Liver (tissue), 8 donors: ENCODE measurements at regions not wholly inside any gene's neighbourhood (a gene's known extent, or its start where the extent isn't known, plus 50 kb on each side); places are given as distances from the start of the nearest gene placed in this dataset.

Experiments used
- DNase-seq: peaks from one replicate; pipeline ENCODE4 v3.0.0-alpha.2; 2017; ENCODE audit warnings: low spot score
- H3K27ac ChIP-seq, 2 donors: one replicate each; pipeline ENCODE4 v1.7.0; 2013; ENCODE audit warnings: inconsistent platforms in 2 of 2, low read length in 2 of 2, control low read depth in 1 of 2, low read depth in 1 of 2, mild to moderate bottlenecking in 1 of 2
- H3K27me3 ChIP-seq, 4 donors: one replicate each; pipeline versions ENCODE4 v1.6.1 to v1.7.0; 2013; ENCODE audit warnings: low read length in 3 of 4, inconsistent platforms in 1 of 4, mild to moderate bottlenecking in 1 of 4, moderate library complexity in 1 of 4; ENCODE audit not compliant: control insufficient read depth in 4 of 4, insufficient read depth in 4 of 4
- H3K36me3 ChIP-seq, 4 donors: one replicate each; pipeline versions ENCODE4 v1.6.1 to v1.7.0; 2013; ENCODE audit warnings: low read length in 3 of 4, mild to moderate bottlenecking in 3 of 4, low read depth in 1 of 4, moderate library complexity in 1 of 4; ENCODE audit not compliant: control insufficient read depth in 4 of 4, insufficient read depth in 3 of 4
- H3K4me1 ChIP-seq, 4 donors: one replicate each; pipeline versions ENCODE4 v1.6.1 to v1.7.0; 2013; ENCODE audit warnings: low read length in 3 of 4, mild to moderate bottlenecking in 3 of 4, moderate library complexity in 1 of 4; ENCODE audit not compliant: control insufficient read depth in 4 of 4, insufficient read depth in 4 of 4
- H3K4me3 ChIP-seq, 3 donors: one replicate each; pipeline versions ENCODE4 v1.6.1 to v1.7.0; 2013; ENCODE audit warnings: low read length in 3 of 3, control low read depth in 1 of 3, low read depth in 1 of 3, mild to moderate bottlenecking in 1 of 3
- H3K9ac ChIP-seq, 2 donors: one replicate each; pipeline ENCODE4 v1.7.0; 2013; ENCODE audit warnings: low read length in 2 of 2, mild to moderate bottlenecking in 2 of 2, moderate library complexity in 2 of 2, control low read depth in 1 of 2, low read depth in 1 of 2
- H3K9me3 ChIP-seq, 4 donors: one replicate each; pipeline versions ENCODE4 v1.6.1 to v1.7.0; 2013; ENCODE audit warnings: low read length in 3 of 4; ENCODE audit not compliant: control insufficient read depth in 4 of 4
- EGR1 ChIP-seq, 2 donors: IDR thresholded peaks; 2 replicates each; pipeline ENCODE4 v1.6.1; 2016 to 2018; ENCODE audit warnings: antibody characterized with exemption in 2 of 2, low read depth in 2 of 2
- FOXA1 ChIP-seq: IDR thresholded peaks from 2 replicates; pipeline ENCODE4 v1.6.1; 2016; ENCODE audit warnings: antibody characterized with exemption
- FOXA2 ChIP-seq: IDR thresholded peaks from 2 replicates; pipeline ENCODE4 v1.6.1; 2016; ENCODE audit warnings: antibody characterized with exemption
- GABPA ChIP-seq, 2 donors: IDR thresholded peaks in 1 of 2; conservative IDR thresholded peaks in 1 of 2; 2 replicates each; pipeline ENCODE4 v1.6.1; 2016; ENCODE audit warnings: antibody characterized with exemption in 2 of 2, mild to moderate bottlenecking in 1 of 2, moderate library complexity in 1 of 2
- HNF4A ChIP-seq, 2 donors: conservative IDR thresholded peaks; 2 replicates each; pipeline ENCODE4 v1.6.1; 2016; ENCODE audit warnings: antibody characterized with exemption in 2 of 2, mild to moderate bottlenecking in 2 of 2
- HNF4G ChIP-seq: IDR thresholded peaks from 2 replicates; pipeline ENCODE4 v1.6.1; 2016; ENCODE audit warnings: antibody characterized with exemption
- JUND ChIP-seq, 2 donors: IDR thresholded peaks; 2 replicates each; pipeline ENCODE4 v1.6.1; 2016; ENCODE audit warnings: antibody characterized with exemption in 2 of 2
- NR2F2 ChIP-seq: IDR thresholded peaks from 2 replicates; pipeline ENCODE4 v1.6.1; 2016; ENCODE audit warnings: antibody characterized with exemption
- RAD21 ChIP-seq, 2 donors: IDR thresholded peaks; 2 replicates each; pipeline ENCODE4 v1.6.1; 2016; ENCODE audit warnings: antibody characterized with exemption in 2 of 2, mild to moderate bottlenecking in 2 of 2
- RXRA ChIP-seq, 2 donors: IDR thresholded peaks; 2 replicates each; pipeline ENCODE4 v1.6.1; 2017 to 2018; ENCODE audit warnings: antibody characterized with exemption in 2 of 2, mild to moderate bottlenecking in 1 of 2
- SP1 ChIP-seq: IDR thresholded peaks from 2 replicates; pipeline ENCODE4 v1.6.1; 2018; ENCODE audit warnings: antibody characterized with exemption, mild to moderate bottlenecking
- TAF1 ChIP-seq: conservative IDR thresholded peaks from 2 replicates; pipeline ENCODE4 v1.6.1; 2016; ENCODE audit warnings: antibody characterized with exemption, mild to moderate bottlenecking
- YY1 ChIP-seq: IDR thresholded peaks from 2 replicates; pipeline ENCODE4 v1.6.1; 2016; ENCODE audit warnings: antibody characterized with exemption, mild to moderate bottlenecking
- WGBS: extraction: QIAGEN DNeasy Blood & Tissue Kit; methylation state at CpG from one replicate; pipeline ENCODE4 v1.1.7; 2013; 5-methylcytosine and 5-hydroxymethylcytosine counted together
- TF ChIP-seq, protein P1 (sequence below): IDR thresholded peaks from 2 replicates; pipeline ENCODE4 v1.6.1; 2016; ENCODE audit warnings: antibody characterized with exemption
- TF ChIP-seq, protein P2 (sequence below): IDR thresholded peaks from 2 replicates; pipeline ENCODE4 v1.6.1; 2016; ENCODE audit warnings: antibody characterized with exemption, mild to moderate bottlenecking
- TF ChIP-seq, protein P3 (sequence below): IDR thresholded peaks from 2 replicates; pipeline ENCODE4 v1.6.1; 2016; ENCODE audit warnings: antibody characterized with exemption
- TF ChIP-seq, protein P4 (sequence below): fragments of 150-350 bp; IDR thresholded peaks from 2 replicates; pipeline ENCODE4 v1.5.1; 2017; ENCODE audit warnings: improper control_type of control experiment, low read depth, low read length; ENCODE audit not compliant: missing input control
- donor health status: healthy.
- donor health status: healthy.
- donor health status: healthy.
- donor health status: healthy.
- donor health status: healthy.

DNA sequence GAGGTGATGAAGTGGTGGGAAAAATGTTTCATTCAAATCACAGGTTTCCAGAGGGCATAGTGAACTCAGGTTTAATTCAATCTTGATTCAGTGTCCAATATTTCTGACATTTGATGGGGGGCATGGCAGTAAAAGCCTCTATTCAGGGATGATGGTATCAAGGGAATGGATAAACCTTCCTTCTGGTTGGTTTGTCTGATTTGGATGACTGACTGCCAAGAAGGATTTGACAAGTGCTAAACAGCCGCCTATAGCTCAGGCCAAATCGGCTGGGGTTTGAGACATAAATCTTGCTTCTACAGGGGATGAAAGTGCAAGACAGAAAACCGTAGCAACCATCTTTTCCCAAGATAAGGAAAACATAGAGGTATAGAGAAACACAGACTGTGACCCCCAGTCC, 121.8 kb upstream of the C11orf87 start:
- no peak for TF ChIP-seq GABPA (IDR thresholded peaks at IDR 0.05 in 1 of 2, conservative IDR thresholded peaks at IDR 0.05 in 1 of 2)
- no peak for TF ChIP-seq YY1
- no peak for TF ChIP-seq RXRA (IDR thresholded peaks at IDR 0.05)
- TF ChIP-seq FOXA1: no peak
- TF ChIP-seq, protein P1, sequence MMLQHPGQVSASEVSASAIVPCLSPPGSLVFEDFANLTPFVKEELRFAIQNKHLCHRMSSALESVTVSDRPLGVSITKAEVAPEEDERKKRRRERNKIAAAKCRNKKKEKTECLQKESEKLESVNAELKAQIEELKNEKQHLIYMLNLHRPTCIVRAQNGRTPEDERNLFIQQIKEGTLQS: no peak
- TF ChIP-seq, protein P2, sequence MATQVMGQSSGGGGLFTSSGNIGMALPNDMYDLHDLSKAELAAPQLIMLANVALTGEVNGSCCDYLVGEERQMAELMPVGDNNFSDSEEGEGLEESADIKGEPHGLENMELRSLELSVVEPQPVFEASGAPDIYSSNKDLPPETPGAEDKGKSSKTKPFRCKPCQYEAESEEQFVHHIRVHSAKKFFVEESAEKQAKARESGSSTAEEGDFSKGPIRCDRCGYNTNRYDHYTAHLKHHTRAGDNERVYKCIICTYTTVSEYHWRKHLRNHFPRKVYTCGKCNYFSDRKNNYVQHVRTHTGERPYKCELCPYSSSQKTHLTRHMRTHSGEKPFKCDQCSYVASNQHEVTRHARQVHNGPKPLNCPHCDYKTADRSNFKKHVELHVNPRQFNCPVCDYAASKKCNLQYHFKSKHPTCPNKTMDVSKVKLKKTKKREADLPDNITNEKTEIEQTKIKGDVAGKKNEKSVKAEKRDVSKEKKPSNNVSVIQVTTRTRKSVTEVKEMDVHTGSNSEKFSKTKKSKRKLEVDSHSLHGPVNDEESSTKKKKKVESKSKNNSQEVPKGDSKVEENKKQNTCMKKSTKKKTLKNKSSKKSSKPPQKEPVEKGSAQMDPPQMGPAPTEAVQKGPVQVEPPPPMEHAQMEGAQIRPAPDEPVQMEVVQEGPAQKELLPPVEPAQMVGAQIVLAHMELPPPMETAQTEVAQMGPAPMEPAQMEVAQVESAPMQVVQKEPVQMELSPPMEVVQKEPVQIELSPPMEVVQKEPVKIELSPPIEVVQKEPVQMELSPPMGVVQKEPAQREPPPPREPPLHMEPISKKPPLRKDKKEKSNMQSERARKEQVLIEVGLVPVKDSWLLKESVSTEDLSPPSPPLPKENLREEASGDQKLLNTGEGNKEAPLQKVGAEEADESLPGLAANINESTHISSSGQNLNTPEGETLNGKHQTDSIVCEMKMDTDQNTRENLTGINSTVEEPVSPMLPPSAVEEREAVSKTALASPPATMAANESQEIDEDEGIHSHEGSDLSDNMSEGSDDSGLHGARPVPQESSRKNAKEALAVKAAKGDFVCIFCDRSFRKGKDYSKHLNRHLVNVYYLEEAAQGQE: no peak
- TF ChIP-seq, protein P3, sequence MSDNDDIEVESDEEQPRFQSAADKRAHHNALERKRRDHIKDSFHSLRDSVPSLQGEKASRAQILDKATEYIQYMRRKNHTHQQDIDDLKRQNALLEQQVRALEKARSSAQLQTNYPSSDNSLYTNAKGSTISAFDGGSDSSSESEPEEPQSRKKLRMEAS: no peak
- TF ChIP-seq, protein P4, sequence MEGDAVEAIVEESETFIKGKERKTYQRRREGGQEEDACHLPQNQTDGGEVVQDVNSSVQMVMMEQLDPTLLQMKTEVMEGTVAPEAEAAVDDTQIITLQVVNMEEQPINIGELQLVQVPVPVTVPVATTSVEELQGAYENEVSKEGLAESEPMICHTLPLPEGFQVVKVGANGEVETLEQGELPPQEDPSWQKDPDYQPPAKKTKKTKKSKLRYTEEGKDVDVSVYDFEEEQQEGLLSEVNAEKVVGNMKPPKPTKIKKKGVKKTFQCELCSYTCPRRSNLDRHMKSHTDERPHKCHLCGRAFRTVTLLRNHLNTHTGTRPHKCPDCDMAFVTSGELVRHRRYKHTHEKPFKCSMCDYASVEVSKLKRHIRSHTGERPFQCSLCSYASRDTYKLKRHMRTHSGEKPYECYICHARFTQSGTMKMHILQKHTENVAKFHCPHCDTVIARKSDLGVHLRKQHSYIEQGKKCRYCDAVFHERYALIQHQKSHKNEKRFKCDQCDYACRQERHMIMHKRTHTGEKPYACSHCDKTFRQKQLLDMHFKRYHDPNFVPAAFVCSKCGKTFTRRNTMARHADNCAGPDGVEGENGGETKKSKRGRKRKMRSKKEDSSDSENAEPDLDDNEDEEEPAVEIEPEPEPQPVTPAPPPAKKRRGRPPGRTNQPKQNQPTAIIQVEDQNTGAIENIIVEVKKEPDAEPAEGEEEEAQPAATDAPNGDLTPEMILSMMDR: no peak
- no peak for TF ChIP-seq NR2F2
- TF ChIP-seq FOXA2: no peak
- TF ChIP-seq HNF4G: no peak
- TF ChIP-seq RAD21 (IDR thresholded peaks at IDR 0.05): no peak
- no peak for TF ChIP-seq JUND (IDR thresholded peaks at IDR 0.05)
- TF ChIP-seq HNF4A (conservative IDR thresholded peaks at IDR 0.05): no peak
- TF ChIP-seq SP1: no peak
- TF ChIP-seq EGR1 (IDR thresholded peaks at IDR 0.05; ENCODE audit: low read depth in 2 of 2): no peak
- TF ChIP-seq TAF1: no peak
- Histone ChIP-seq H3K27ac (no peak overlapping the region), H3K4me1 (no peaks in the 10 kb centered on the region), H3K27me3 (peaks cover 0 to 4% (median 0%) of the 10 kb centered on the region in 4 donors), H3K9ac (no peak overlapping the region), H3K4me3 (no peak overlapping the region), H3K36me3 (no peaks in the 10 kb centered on the region), H3K9me3 (no peaks in the 10 kb centered on the region)
- no peak for DNase-seq
- 72% methylated on average over 3 of the region's 3 CpGs for WGBS

DNA sequence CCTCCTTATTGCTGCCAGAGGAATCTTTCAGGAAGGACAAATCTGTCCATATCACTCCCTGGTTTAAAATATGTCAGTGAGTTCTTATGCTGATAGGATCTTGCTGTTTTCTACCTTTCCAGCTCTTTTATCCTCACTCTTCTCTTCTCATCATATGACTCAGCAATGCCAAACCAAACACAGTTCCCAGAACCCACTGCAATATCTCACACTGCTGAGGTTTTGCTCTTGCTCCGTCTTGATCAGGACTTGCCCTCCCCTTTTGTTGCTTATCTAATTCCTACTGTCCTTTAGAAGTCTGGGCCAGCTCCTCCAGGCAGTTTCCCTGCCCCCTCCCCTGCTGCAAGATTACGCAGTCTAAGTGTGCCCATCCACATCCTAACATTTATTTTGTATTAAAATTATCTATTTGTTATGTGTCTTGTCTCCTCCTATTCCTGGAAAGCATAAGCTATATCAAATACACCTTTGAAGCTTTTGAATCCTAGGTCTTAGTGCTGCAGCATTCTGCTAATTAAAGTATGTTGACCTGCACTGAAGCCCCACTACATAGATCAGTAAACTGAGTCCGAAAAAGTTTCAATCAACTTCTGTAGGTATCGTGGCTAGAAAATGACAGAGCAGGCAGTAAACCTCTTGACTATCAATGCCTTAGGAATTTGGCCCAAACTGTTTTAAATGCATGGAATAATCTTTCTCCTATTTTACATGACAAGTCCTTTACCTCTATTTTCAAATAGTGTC, 119.2 kb upstream of the C11orf87 start:
- no peak overlapping the region for H3K4me3 ChIP-seq
- WGBS: 60% methylated on average over 4 of the region's 4 CpGs
- H3K27me3 ChIP-seq: peaks cover 0 to 4% (median 0%) of the 10 kb centered on the region in 4 donors
- no peak overlapping the region for H3K9ac ChIP-seq
- H3K27ac ChIP-seq: no peak overlapping the region
- H3K4me1 ChIP-seq: no peaks in the 10 kb centered on the region
- H3K9me3 ChIP-seq: no peaks in the 10 kb centered on the region
- DNase-seq: no peak
- TF ChIP-seq, protein P1: no peak
- no peak for TF ChIP-seq FOXA2
- TF ChIP-seq HNF4A (conservative IDR thresholded peaks at IDR 0.05): no peak
- no peak for TF ChIP-seq RXRA (IDR thresholded peaks at IDR 0.05)
- no peak for TF ChIP-seq NR2F2
- TF ChIP-seq, protein P4: no peak
- TF ChIP-seq, protein P2: no peak
- no peak for TF ChIP-seq FOXA1
- TF ChIP-seq JUND (IDR thresholded peaks at IDR 0.05): no peak
- TF ChIP-seq SP1: no peak
- TF ChIP-seq, protein P3: no peak
- TF ChIP-seq HNF4G: no peak
- TF ChIP-seq TAF1: no peak
- no peak for TF ChIP-seq YY1
- no peaks in the 10 kb centered on the region for H3K36me3 ChIP-seq
